RWPE2 (cell line): ENCODE measurements at regions not wholly inside any gene's neighbourhood (a gene's known extent, or its start where the extent isn't known, plus 50 kb on each side); places are given as distances from the start of the nearest gene placed in this dataset.

ENCODE experiments used
- ATAC-seq: fragments of 200-7000 bp; cut with Tn5 transposase; 3 replicates; pipeline ENCODE4 v1.9.1; 2021; ENCODE audit warnings: low read depth
- DNase-seq: peaks from one replicate; pipeline ENCODE4 v3.0.0-alpha.2; 2020; ENCODE audit warnings: low spot score
- H3K27ac ChIP-seq: fragments of 450-650 bp; 2 replicates; pipeline ENCODE4 v1.5.1; 2017; ENCODE audit warnings: mild to moderate bottlenecking; ENCODE audit not compliant: poor library complexity, severe bottlenecking
- H3K27me3 ChIP-seq: fragments of 250-450 bp; sonication (Bioruptor Pico); 2 replicates; pipeline ENCODE4 v1.5.1; 2021; ENCODE audit warnings: mild to moderate bottlenecking, moderate library complexity; ENCODE audit not compliant: insufficient read depth, poor library complexity, severe bottlenecking
- H3K36me3 ChIP-seq: fragments of 250-450 bp; sonication (Bioruptor Pico); 2 replicates; pipeline ENCODE4 v1.5.1; 2020; ENCODE audit warnings: low read depth, mild to moderate bottlenecking, moderate library complexity
- H3K4me1 ChIP-seq: fragments of 250-450 bp; sonication (Bioruptor Pico); 2 replicates; pipeline ENCODE4 v1.5.1; 2021; ENCODE audit warnings: mild to moderate bottlenecking, moderate library complexity; ENCODE audit not compliant: insufficient read depth, poor library complexity, severe bottlenecking
- H3K4me3 ChIP-seq: fragments of 250-450 bp; sonication (Bioruptor Pico); 2 replicates; pipeline ENCODE4 v1.5.1; 2021; ENCODE audit warnings: mild to moderate bottlenecking, moderate library complexity; ENCODE audit not compliant: severe bottlenecking
- H3K9me3 ChIP-seq: fragments of 250-450 bp; sonication (Bioruptor Pico); 2 replicates; pipeline ENCODE4 v1.5.1; 2021; ENCODE audit warnings: mild to moderate bottlenecking, moderate library complexity; ENCODE audit not compliant: severe bottlenecking
- TF ChIP-seq, protein P1 (sequence below): fragments of 450-650 bp; IDR thresholded peaks from one replicate; pipeline ENCODE4 v1.5.1; 2017; ENCODE audit warnings: mild to moderate bottlenecking, moderate library complexity; ENCODE audit not compliant: poor library complexity, severe bottlenecking

DNA sequence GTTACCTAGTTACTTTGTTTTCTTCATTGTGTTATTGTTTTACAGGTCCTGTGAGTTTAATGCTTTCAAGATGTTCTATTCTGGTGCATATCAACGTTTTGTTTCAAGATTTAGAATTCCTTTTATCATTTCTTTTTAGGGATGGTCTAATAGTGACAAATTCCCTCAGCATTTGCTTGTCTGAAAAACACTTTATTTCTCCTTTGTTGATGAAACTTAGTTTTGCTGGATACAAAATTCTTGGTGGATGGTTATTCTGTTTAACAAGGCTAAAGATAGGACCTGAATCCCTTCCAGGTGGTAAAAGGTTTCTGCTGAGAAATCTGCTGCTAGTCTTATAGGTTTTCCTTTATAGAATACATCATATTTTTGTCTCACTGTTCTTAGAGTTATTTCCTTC lies 102.3 kb downstream of the RND3 start:
- TF ChIP-seq, protein P1, sequence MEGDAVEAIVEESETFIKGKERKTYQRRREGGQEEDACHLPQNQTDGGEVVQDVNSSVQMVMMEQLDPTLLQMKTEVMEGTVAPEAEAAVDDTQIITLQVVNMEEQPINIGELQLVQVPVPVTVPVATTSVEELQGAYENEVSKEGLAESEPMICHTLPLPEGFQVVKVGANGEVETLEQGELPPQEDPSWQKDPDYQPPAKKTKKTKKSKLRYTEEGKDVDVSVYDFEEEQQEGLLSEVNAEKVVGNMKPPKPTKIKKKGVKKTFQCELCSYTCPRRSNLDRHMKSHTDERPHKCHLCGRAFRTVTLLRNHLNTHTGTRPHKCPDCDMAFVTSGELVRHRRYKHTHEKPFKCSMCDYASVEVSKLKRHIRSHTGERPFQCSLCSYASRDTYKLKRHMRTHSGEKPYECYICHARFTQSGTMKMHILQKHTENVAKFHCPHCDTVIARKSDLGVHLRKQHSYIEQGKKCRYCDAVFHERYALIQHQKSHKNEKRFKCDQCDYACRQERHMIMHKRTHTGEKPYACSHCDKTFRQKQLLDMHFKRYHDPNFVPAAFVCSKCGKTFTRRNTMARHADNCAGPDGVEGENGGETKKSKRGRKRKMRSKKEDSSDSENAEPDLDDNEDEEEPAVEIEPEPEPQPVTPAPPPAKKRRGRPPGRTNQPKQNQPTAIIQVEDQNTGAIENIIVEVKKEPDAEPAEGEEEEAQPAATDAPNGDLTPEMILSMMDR: no peak
- ATAC-seq (no peak), DNase-seq (no peak)
- peaks cover 6% of the 10 kb centered on the region for H3K9me3 ChIP-seq
- no peaks in the 10 kb centered on the region for H3K4me1 ChIP-seq
- no peak overlapping the region for H3K4me3 ChIP-seq
- no peaks in the 10 kb centered on the region for H3K27me3 ChIP-seq
- no peak overlapping the region for H3K27ac ChIP-seq
- H3K36me3 ChIP-seq: no peaks in the 10 kb centered on the region

DNA sequence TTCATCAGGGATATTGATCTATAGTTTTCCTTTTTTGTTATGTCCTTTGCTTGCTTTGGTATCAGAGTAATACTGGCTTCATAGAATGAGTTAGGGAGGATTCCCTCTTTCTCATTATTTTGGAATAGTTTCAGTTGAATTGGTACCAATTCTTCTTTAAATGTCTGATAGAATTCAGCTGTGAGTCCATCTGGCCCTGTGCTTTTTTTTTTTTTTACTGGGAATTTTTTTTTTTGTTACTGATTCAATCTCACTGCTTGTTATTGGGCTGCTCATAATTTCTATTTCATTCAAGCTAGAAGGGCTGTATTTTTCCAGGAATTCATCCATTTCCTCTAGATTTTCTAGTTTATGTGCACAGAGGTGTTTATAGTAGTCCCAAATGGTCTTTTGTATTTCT lies 103.9 kb downstream of the RND3 start:
- Histone ChIP-seq H3K27ac (no peak overlapping the region), H3K36me3 (no peaks in the 10 kb centered on the region), H3K4me1 (no peaks in the 10 kb centered on the region), H3K9me3 (peaks cover 6% of the 10 kb centered on the region), H3K27me3 (no peaks in the 10 kb centered on the region), H3K4me3 (no peak overlapping the region)
- no peak for ATAC-seq
- DNase-seq: no peak
- TF ChIP-seq, protein P1: no peak

DNA sequence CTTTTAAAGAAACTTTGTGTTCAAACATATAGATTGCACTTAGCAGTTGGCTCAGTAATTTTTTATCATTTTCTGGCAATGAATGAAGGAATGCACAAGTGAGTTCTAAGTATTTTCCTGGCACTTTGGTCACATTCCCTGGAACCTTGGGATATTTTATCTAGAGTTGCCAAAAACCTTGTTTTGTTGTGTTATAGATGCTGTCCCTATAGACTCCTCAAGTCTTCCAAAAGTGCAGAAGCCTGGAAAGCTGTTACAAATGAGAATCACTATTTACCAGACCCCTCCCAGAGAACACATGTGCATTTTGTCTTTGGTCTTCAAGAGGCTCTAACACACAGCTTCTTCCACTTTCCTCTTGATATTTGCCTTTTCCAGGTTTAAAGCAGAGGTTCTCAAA lies 108.3 kb downstream of the RND3 start:
- DNase-seq: no peak
- Histone ChIP-seq H3K4me1 (no peaks in the 10 kb centered on the region), H3K4me3 (no peak overlapping the region), H3K27me3 (no peaks in the 10 kb centered on the region), H3K36me3 (no peaks in the 10 kb centered on the region), H3K9me3 (no peaks in the 10 kb centered on the region), H3K27ac (no peak overlapping the region)
- no peak for ATAC-seq
- TF ChIP-seq, protein P1: no peak

DNA sequence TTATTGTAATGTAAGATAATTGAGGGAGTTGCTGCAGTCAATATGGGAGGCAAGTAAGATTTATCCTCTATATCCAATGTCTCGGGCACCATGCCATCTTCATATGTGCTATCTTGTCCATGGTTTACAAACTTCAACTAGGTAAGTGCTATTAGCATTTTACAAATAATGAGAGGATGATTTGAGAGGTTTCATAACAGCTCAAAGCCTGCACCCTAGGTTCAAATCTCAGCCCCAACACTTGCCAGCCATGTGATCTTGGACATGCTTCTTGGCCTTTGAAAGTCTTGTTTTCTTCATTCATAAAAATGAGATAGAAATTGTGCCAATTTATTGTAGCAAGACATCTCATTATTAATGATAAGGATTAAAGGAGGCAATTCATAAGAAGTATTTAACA lies 108.8 kb downstream of the RND3 start:
- no peak overlapping the region for H3K4me3 ChIP-seq
- no peaks in the 10 kb centered on the region for H3K36me3 ChIP-seq
- TF ChIP-seq, protein P1: no peak
- no peaks in the 10 kb centered on the region for H3K4me1 ChIP-seq
- DNase-seq: no peak
- H3K9me3 ChIP-seq: no peaks in the 10 kb centered on the region
- no peaks in the 10 kb centered on the region for H3K27me3 ChIP-seq
- ATAC-seq: no peak
- no peak overlapping the region for H3K27ac ChIP-seq

DNA sequence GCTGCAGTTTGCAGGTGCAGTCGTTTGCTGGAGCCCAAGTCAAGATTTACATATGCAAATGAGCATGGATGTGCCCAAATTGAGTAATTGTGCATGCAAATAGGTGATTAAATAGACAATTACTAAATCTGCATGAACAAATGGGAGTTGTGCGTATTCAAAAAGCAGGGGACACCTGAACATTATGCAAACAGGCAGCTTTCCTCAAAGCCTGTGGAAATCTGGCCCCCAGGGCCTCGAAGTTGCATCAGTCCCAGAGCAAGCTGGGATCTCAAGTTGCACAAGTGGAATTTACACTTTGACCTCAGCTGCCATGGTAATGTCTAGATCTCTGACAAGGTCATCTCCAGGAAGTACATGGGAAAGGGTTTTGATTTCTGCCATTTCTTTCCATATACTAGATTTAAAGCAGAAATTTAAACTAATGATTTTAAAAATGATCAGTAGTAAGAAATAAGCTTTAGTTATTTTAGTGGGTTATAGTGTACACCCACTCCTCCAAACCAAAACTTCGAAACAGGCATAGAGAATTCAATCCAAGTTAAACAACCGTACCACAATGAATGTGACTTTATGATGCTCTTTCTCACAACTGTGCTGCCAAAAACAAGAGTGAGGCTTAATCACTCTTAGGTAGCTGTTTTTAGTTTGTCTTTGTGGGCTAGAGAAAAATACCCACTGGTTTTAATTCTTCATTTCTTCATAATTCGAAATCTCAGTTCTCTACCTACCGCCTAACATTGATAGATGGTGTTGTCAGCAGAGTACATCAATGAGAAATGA lies 110.7 kb downstream of the RND3 start:
- DNase-seq: no peak
- TF ChIP-seq, protein P1: no peak
- Histone ChIP-seq H3K36me3 (no peaks in the 10 kb centered on the region), H3K4me1 (no peaks in the 10 kb centered on the region), H3K27me3 (no peaks in the 10 kb centered on the region), H3K4me3 (no peak overlapping the region), H3K9me3 (no peaks in the 10 kb centered on the region), H3K27ac (no peak overlapping the region)
- no peak for ATAC-seq
